ENCODE measurements at regions not wholly inside any gene's neighbourhood (a gene's known extent, or its start where the extent isn't known, plus 50 kb on each side); places are given as distances from the start of the nearest gene placed in this dataset.

- H3K36me3 ChIP-seq (ENCODE audit: control insufficient read depth in 4 of 4, insufficient read depth in 4 of 4, low read length in 4 of 4): no peaks in the 10 kb centered on the region
- no peak overlapping the region for H3K27ac ChIP-seq (ENCODE audit: low read depth in 1 of 2, low read length in 1 of 2)
- H3K27me3 ChIP-seq (ENCODE audit: control insufficient read depth in 3 of 3, insufficient read depth in 3 of 3, low read length in 2 of 3): no peaks in the 10 kb centered on the region
- DNase-seq: no peak
- no peak overlapping the region for H3K4me3 ChIP-seq
- H3K9me3 ChIP-seq (ENCODE audit: control insufficient read depth in 4 of 4, insufficient read depth in 3 of 4, low read length in 3 of 4): peaks cover 0 to 9% (median 1%) of the 10 kb centered on the region in 4 donors
- peaks cover 0 to 9% (median 0%) of the 10 kb centered on the region in 5 donors for H3K4me1 ChIP-seq (ENCODE audit: control insufficient read depth in 5 of 5, insufficient read depth in 5 of 5, low read length in 5 of 5)
- no peak for TF ChIP-seq CTCF (IDR thresholded peaks at IDR 0.05; ENCODE audit: control extremely low read depth, extremely low read depth)
- WGBS, 2 donors: 86 to 89% methylated on average over 1 of the region's 1 CpG
- H3K9ac ChIP-seq (ENCODE audit: insufficient read depth in 1 of 2, low read length in 2 of 2): no peak overlapping the region
- ATAC-seq (ENCODE audit: insufficient read depth, low FRiP score): no peak
Observed at GRCh38 chr9:82582693-82583092, 480.2 kb downstream of the RASEF start.

- peaks cover 0 to 15% (median 0%) of the 10 kb centered on the region in 5 donors for H3K4me1 ChIP-seq (ENCODE audit: control insufficient read depth in 5 of 5, insufficient read depth in 5 of 5, low read length in 5 of 5)
- H3K4me3 ChIP-seq: no peak overlapping the region
- ATAC-seq (ENCODE audit: insufficient read depth, low FRiP score) (no peak), DNase-seq (peak in 1 of 3 donors; percentile 42)
- 83 to 84% methylated on average over 7 of the region's 7 CpGs for WGBS, 2 donors
- no peak for TF ChIP-seq CTCF (IDR thresholded peaks at IDR 0.05; ENCODE audit: control extremely low read depth, extremely low read depth)
- H3K9ac ChIP-seq (ENCODE audit: insufficient read depth in 1 of 2, low read length in 2 of 2): no peak overlapping the region
- no peaks in the 10 kb centered on the region for H3K27me3 ChIP-seq (ENCODE audit: control insufficient read depth in 3 of 3, insufficient read depth in 3 of 3, low read length in 2 of 3)
- H3K27ac ChIP-seq (ENCODE audit: low read depth in 1 of 2, low read length in 1 of 2): no peak overlapping the region
- no peaks in the 10 kb centered on the region for H3K36me3 ChIP-seq (ENCODE audit: control insufficient read depth in 4 of 4, insufficient read depth in 4 of 4, low read length in 4 of 4)
- peaks cover 0 to 5% (median 1%) of the 10 kb centered on the region in 4 donors for H3K9me3 ChIP-seq (ENCODE audit: control insufficient read depth in 4 of 4, insufficient read depth in 3 of 4, low read length in 3 of 4)
Observed at GRCh38 chr9:82583524-82583923, 479.4 kb downstream of the RASEF start.

GRCh38 chr9:82584349-82584863 is 478.5 kb downstream of the RASEF start:
- DNase-seq (no peak), ATAC-seq (ENCODE audit: insufficient read depth, low FRiP score) (no peak)
- Histone ChIP-seq H3K4me3 (no peak overlapping the region), H3K9me3 (ENCODE audit: control insufficient read depth in 4 of 4, insufficient read depth in 3 of 4, low read length in 3 of 4) (peaks cover 0 to under 1% (median 0%) of the 10 kb centered on the region in 4 donors), H3K9ac (ENCODE audit: insufficient read depth in 1 of 2, low read length in 2 of 2) (no peak overlapping the region), H3K4me1 (ENCODE audit: control insufficient read depth in 5 of 5, insufficient read depth in 5 of 5, low read length in 5 of 5) (peaks cover 0 to 19% (median 0%) of the 10 kb centered on the region in 5 donors), H3K27me3 (ENCODE audit: control insufficient read depth in 3 of 3, insufficient read depth in 3 of 3, low read length in 2 of 3) (no peaks in the 10 kb centered on the region), H3K27ac (ENCODE audit: low read depth in 1 of 2, low read length in 1 of 2) (no peak overlapping the region), H3K36me3 (ENCODE audit: control insufficient read depth in 4 of 4, insufficient read depth in 4 of 4, low read length in 4 of 4) (no peaks in the 10 kb centered on the region)
- TF ChIP-seq CTCF (IDR thresholded peaks at IDR 0.05; ENCODE audit: control extremely low read depth, extremely low read depth): no peak
- WGBS, 2 donors: 77 to 85% methylated on average over 5 of the region's 5 CpGs

- H3K9ac ChIP-seq (ENCODE audit: insufficient read depth in 1 of 2, low read length in 2 of 2): no peak overlapping the region
- H3K9me3 ChIP-seq (ENCODE audit: control insufficient read depth in 4 of 4, insufficient read depth in 3 of 4, low read length in 3 of 4): no peaks in the 10 kb centered on the region
- no peak overlapping the region for H3K4me3 ChIP-seq
- 93 to 96% methylated on average over 3 of the region's 3 CpGs for WGBS, 2 donors
- no peaks in the 10 kb centered on the region for H3K36me3 ChIP-seq (ENCODE audit: control insufficient read depth in 4 of 4, insufficient read depth in 4 of 4, low read length in 4 of 4)
- DNase-seq (no peak), ATAC-seq (ENCODE audit: insufficient read depth, low FRiP score) (no peak)
- H3K27ac ChIP-seq (ENCODE audit: low read depth in 1 of 2, low read length in 1 of 2): no peak overlapping the region
- H3K4me1 ChIP-seq (ENCODE audit: control insufficient read depth in 5 of 5, insufficient read depth in 5 of 5, low read length in 5 of 5): peaks cover 0 to 24% (median 0%) of the 10 kb centered on the region in 5 donors
- no peak for TF ChIP-seq CTCF (IDR thresholded peaks at IDR 0.05; ENCODE audit: control extremely low read depth, extremely low read depth)
- H3K27me3 ChIP-seq (ENCODE audit: control insufficient read depth in 3 of 3, insufficient read depth in 3 of 3, low read length in 2 of 3): no peaks in the 10 kb centered on the region
Observed at GRCh38 chr9:82586918-82587356, 476.0 kb downstream of the RASEF start.

Data from lung (tissue), 11 donors.